ENCODE measurements at regions not wholly inside any gene's neighbourhood (a gene's known extent, or its start where the extent isn't known, plus 50 kb on each side); places are given as distances from the start of the nearest gene placed in this dataset.

GRCh38 chr6:146984251-146984924, 219.8 kb upstream of the STXBP5 start:
- intact Hi-C loops (cut with micrococcal nuclease), result no loop called here
- Mint-ChIP-seq H3K4me3 (no peak overlapping the region), H3K4me1 (no peaks in the 10 kb centered on the region), H3K27ac (no peak overlapping the region), H3K9me3 (ENCODE audit: insufficient read depth) (no peaks in the 10 kb centered on the region), H3K27me3 (peaks cover 7% of the 10 kb centered on the region)
- ATAC-seq (ENCODE audit: low read depth), result no peak
- Histone ChIP-seq H4K20me1 (ENCODE audit: control insufficient read depth, insufficient read depth, low read length, poor library complexity, severe bottlenecking) (no peaks in the 10 kb centered on the region), H3K79me2 (ENCODE audit: control insufficient read depth, insufficient read depth, low read length) (no peaks in the 10 kb centered on the region), H2AFZ (ENCODE audit: insufficient read depth, low read depth, low read length, poor library complexity, severe bottlenecking) (no peak overlapping the region), H3K4me3 (ENCODE audit: control extremely low read depth in 1 of 5, extremely low read depth in 1 of 5, insufficient read depth in 1 of 5, low read depth in 2 of 5, low read length in 4 of 5) (no peak overlapping the region), H3K9me3 (ENCODE audit: control extremely low read depth in 1 of 3, control insufficient read depth in 2 of 3, insufficient read depth in 1 of 3, low read length in 2 of 3) (peaks cover 0 to 4% (median 0%) of the 10 kb centered on the region in 3 donors), H3K27me3 (replicated peaks in 1 of 4; ENCODE audit: control extremely low read depth in 1 of 4, control insufficient read depth in 3 of 4, insufficient read depth in 4 of 4, low read length in 3 of 4) (no peaks in the 10 kb centered on the region), H3K9ac (ENCODE audit: low read length) (no peak overlapping the region), H3K4me2 (replicated peaks; ENCODE audit: low read depth, low read length, poor library complexity, severe bottlenecking) (no peak overlapping the region), H3K36me3 (replicated peaks in 1 of 2; ENCODE audit: control extremely low read depth in 1 of 2, control insufficient read depth in 1 of 2, extremely low read depth in 1 of 2, insufficient read depth in 2 of 2, low read length in 1 of 2) (no peaks in the 10 kb centered on the region), H3K4me1 (ENCODE audit: control insufficient read depth in 2 of 2, insufficient read depth in 2 of 2, low read length in 2 of 2) (no peaks in the 10 kb centered on the region), H3K27ac (ENCODE audit: low read length in 2 of 2) (no peak overlapping the region)
- POLR2A ChIA-PET, result no interaction called here
- CTCF ChIA-PET, result no interaction called here
- DNase-seq, result no peak
- TF ChIP-seq CTCF (IDR thresholded peaks at IDR 0.05) (no peak), EZH2 (IDR thresholded peaks at IDR 0.05; ENCODE audit: borderline replicate concordance, insufficient read depth, low read depth, low read length, poor library complexity, severe bottlenecking) (no peak)
- WGBS (ENCODE audit: insufficient coverage), result 94% methylated on average over 4 of the region's 11 CpGs

- ChIA-PET CTCF (no interaction called here), POLR2A (no interaction called here)
- TF ChIP-seq CTCF (IDR thresholded peaks at IDR 0.05) (no peak), EZH2 (IDR thresholded peaks at IDR 0.05; ENCODE audit: borderline replicate concordance, insufficient read depth, low read depth, low read length, poor library complexity, severe bottlenecking) (no peak)
- Histone ChIP-seq H3K4me1 (ENCODE audit: control insufficient read depth in 2 of 2, insufficient read depth in 2 of 2, low read length in 2 of 2) (no peaks in the 10 kb centered on the region), H3K79me2 (ENCODE audit: control insufficient read depth, insufficient read depth, low read length) (no peaks in the 10 kb centered on the region), H2AFZ (ENCODE audit: insufficient read depth, low read depth, low read length, poor library complexity, severe bottlenecking) (no peak overlapping the region), H3K9ac (ENCODE audit: low read length) (no peak overlapping the region), H3K27ac (ENCODE audit: low read length in 2 of 2) (no peak overlapping the region), H3K4me3 (ENCODE audit: control extremely low read depth in 1 of 5, extremely low read depth in 1 of 5, insufficient read depth in 1 of 5, low read depth in 2 of 5, low read length in 4 of 5) (no peak overlapping the region), H3K36me3 (replicated peaks in 1 of 2; ENCODE audit: control extremely low read depth in 1 of 2, control insufficient read depth in 1 of 2, extremely low read depth in 1 of 2, insufficient read depth in 2 of 2, low read length in 1 of 2) (no peaks in the 10 kb centered on the region), H4K20me1 (ENCODE audit: control insufficient read depth, insufficient read depth, low read length, poor library complexity, severe bottlenecking) (no peaks in the 10 kb centered on the region), H3K9me3 (ENCODE audit: control extremely low read depth in 1 of 3, control insufficient read depth in 2 of 3, insufficient read depth in 1 of 3, low read length in 2 of 3) (peaks cover 0 to 4% (median 0%) of the 10 kb centered on the region in 3 donors), H3K4me2 (replicated peaks; ENCODE audit: low read depth, low read length, poor library complexity, severe bottlenecking) (no peak overlapping the region), H3K27me3 (replicated peaks in 1 of 4; ENCODE audit: control extremely low read depth in 1 of 4, control insufficient read depth in 3 of 4, insufficient read depth in 4 of 4, low read length in 3 of 4) (no peaks in the 10 kb centered on the region)
- Mint-ChIP-seq H3K27ac (no peak overlapping the region), H3K9me3 (ENCODE audit: insufficient read depth) (no peaks in the 10 kb centered on the region), H3K27me3 (peaks cover 7% of the 10 kb centered on the region), H3K4me3 (no peak overlapping the region), H3K4me1 (no peaks in the 10 kb centered on the region)
- DNase-seq, result no peak
- no peak for ATAC-seq (ENCODE audit: low read depth)
- intact Hi-C loops (cut with micrococcal nuclease), result no loop called here
- WGBS (ENCODE audit: insufficient coverage), result no CpG with 5 or more reads among the region's 3 CpGs
Observed at GRCh38 chr6:146985111-146985510, 219.1 kb upstream of the STXBP5 start.

All from B cell (primary cell).